HG03457 (cell line): ENCODE measurements at regions not wholly inside any gene's neighbourhood (a gene's known extent, or its start where the extent isn't known, plus 50 kb on each side); places are given as distances from the start of the nearest gene placed in this dataset.

Source experiments
- ATAC-seq: cut with Tn5 transposase; IDR thresholded peaks from one replicate; pipeline ENCODE4 v1.9.1; 2021; ENCODE audit warnings: moderate number of reproducible peaks; ENCODE audit not compliant: unreplicated experiment

DNA sequence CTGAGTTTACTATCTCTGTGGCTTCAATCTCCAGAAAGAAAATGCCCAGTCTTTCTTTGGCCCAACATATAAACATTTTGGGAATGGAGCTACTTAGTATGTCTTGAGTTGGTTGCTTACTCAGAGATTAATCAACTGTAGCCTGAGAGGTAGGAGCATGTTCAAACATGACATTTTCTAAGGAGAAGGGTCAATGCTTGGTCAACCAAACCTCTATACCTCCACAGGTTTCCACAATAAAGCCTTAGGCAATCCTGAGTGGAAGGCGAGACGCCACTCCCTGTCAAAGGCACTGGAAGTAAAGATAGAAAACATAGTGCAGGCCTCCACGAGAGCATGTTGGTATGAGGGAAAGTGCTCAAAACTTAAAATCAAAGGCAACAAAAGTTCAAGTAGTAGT, 411.4 kb downstream of the KCTD16 start:
- no peak for ATAC-seq

DNA sequence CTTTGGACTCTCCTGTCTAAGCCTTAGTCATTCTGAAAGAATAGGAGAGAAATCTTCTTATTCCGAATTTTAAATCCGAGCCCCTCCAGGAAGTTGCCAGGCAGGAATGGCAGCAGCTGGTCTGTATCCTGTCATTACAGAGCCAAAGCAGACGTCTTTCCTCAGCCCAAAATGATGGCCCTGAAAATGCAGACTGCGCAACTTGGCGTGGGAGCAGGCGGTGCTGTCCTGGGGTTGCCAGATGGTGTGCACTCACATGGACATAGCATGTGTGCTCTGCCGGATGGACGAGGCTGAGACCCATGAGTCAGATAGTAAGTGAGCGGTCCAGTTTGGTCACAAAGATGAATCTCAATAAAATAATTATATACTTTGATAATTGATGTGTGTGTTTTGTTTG, 410.4 kb downstream of the KCTD16 start:
- ATAC-seq = no peak

DNA sequence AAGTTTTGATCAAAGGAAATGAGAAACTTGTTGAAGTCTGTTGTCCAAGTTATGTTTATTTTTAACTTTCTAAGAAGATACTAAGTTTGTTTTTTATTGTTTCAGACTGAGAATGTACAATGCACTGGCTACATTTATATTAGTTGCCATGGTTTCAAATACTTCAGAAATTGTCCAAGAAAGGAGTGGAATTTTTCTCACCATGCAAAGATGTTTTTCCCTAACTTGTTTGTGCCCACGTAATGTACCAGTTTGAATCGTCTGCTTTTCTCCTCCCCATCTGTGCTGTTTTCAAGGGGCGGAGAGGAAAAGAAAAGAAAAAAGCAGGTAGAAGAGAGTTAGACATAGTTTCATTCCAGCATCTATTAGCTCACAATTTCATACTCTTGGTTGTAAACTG, 407.0 kb downstream of the KCTD16 start:
- ATAC-seq = no peak

DNA sequence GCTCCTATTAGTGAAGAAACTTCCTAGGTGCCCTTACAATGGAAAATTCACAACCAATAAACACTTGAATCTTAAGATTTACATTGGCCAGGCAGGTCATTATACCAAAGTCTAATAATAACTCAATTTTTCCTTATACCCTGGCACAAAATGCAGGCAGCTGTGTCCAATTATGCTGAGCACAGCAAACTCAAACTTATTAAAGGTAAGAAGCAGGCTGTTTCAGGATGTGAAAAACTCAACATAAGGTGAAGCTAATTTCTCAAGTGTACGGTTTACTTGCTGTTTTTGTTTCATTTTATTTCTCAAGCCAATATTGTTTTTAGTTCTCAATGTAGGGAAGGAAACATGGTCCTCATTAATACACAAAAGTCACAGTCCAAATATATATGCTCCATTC, 405.1 kb downstream of the KCTD16 start:
- no peak for ATAC-seq

DNA sequence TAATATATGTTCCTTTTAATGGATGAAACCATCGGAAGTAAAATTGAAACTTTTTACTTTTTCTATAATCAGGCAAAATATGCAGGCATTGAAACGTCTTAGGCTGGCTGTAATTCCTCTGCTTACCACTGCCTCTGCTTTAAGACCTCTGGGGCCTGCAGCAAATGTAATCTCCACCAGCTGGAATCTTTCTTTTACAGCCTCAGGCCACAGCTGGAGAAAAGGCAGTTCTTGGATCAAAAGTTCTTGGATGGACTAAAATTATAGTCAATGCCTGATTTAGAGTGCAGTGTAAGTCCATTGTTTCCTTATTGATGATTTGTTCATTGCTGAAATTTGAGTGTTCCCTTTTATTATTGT, 396.7 kb downstream of the KCTD16 start:
- no peak for ATAC-seq

DNA sequence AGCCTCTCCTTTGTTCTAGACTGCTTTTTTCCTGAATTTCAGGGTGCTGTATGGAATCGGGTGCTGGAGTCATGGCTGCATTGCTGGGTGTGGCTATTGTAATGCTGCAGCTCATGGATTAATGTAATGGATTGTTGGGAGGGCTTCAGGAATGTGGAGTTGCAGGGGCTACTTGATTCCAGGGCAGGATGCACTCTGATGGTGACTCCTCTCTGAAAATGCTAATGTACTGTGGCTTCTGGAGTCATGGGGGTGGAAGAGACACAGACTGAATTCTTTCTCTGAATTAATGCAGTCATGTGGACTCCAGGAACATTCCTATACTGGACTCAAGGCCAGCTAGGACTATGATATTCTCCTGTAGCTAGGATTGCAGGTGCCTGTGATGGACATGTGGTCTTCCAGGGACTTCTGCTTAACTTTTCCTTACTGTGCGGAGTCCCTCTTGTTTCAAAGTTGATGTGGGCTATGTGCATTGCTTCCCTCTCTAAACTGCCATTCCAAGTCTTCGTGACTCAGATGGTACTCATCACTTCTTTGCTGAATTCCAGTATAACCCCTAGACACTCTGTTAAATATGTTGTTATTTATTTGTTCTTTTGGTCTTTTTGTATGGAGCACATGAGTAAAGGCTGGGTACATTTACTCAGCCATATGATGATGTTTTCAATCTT, 396.2 kb downstream of the KCTD16 start:
- ATAC-seq = no peak

DNA sequence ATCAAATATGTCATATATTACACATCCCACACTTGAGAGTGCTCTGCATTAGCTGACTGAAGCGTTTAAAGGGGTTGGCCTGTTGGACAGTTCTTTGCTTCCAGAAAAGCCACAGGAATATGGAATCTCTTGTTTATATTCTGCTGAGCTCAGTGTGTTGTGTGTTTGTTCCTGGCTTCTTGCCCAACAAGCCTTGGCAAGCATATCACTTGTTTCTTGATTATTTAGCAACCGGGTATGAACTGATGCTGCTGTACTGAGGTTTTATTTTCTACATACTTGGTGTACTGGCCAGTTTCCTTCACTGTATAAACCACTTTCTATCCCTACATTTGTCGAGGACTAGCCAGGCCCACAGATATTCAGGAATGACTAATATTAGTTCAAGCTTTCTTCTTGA, 378.9 kb downstream of the KCTD16 start:
- ATAC-seq = no peak

DNA sequence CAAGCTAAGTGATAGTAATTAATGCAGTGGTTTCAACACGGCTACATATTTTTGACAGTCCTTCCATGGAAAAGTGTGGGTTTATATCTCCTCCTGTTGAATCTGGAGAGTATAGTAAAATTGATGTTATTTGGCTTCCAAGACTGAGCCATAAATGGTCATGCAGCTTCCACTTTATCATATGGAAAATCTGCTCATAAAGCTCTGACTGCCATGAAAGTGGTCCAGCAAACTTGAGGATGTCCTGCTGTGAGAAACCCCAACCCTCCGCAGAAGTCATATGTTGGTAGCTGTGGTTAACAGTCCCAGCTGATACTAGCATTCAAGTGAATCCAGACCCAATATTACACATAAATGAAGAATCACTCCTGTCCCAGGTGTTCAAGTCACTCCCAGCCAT, 378.3 kb downstream of the KCTD16 start:
- no peak for ATAC-seq

DNA sequence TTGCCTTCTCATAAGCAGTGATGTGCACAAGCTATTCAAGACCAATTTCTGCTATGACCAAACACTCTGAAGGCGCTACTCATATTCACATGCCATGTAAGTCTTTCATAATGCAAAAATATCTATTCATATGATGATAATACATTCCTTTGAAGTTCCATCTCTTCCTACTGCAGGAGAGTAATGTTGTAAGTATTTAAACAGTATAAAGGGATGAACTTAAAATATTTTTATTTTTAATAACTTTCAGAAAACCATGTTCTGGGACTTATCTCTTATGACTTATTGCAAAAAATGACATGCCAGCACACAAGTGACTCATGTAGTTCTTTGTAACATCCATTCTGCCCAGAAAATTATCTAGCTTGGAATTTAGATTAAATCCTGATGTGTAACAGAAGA, 376.4 kb downstream of the KCTD16 start:
- ATAC-seq = no peak

DNA sequence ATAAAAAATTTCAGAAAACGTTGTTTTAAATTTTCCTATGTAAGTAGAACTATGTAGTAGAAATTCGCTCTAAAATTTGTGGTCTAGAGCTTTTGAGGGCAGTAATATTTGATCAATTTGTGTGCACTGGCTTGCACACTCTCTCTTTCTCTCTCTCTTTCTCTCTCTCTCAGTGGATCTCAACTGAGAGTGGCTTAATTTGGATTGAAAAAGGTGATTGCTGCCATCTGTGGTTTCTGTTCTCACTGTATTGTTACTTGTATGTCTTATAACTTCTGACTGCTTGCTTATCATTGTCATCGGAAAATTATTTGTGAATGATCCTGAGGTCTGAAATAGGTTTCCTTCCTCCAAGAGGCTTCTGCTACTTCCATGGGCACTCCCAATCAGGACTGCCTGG, 368.2 kb downstream of the KCTD16 start:
- ATAC-seq = no peak
